GM23338 (cell line): ENCODE measurements at regions not wholly inside any gene's neighbourhood (a gene's known extent, or its start where the extent isn't known, plus 50 kb on each side); places are given as distances from the start of the nearest gene placed in this dataset.
"Not testable (repeated sequence)": the region's sequence is repeated elsewhere in the genome, so short reads cannot be mapped to it uniquely, and the experiment has no call there.

ENCODE experiments used
- ATAC-seq: fragments of 200-7000 bp; cut with Tn5 transposase; 3 replicates; pipeline ENCODE4 v1.9.1; 2020
- DNase-seq: peaks from one replicate; pipeline ENCODE4 v3.0.0-alpha.2; 2015; ENCODE audit warnings: low spot score
- H2AFZ ChIP-seq: fragments of 200-600 bp; sonication (generic); 2 replicates; pipeline ENCODE4 v1.8.0; 2016; ENCODE audit warnings: antibody characterized with exemption, mild to moderate bottlenecking, moderate library complexity
- H3F3A ChIP-seq: fragments of 200-600 bp; sonication (generic); replicated peaks from 2 replicates; pipeline ENCODE4 v1.8.0; 2017; ENCODE audit warnings: antibody characterized with exemption, mixed run types, low read depth
- H3K27ac ChIP-seq: fragments of 200-600 bp; sonication (generic); 2 replicates; pipeline ENCODE4 v1.6.1; 2016; ENCODE audit warnings: low read depth
- H3K27me3 ChIP-seq: fragments of 200-600 bp; sonication (generic); 2 replicates; pipeline ENCODE4 v1.8.0; 2016; ENCODE audit warnings: mild to moderate bottlenecking, mixed run types, moderate library complexity; ENCODE audit not compliant: insufficient read depth
- H3K36me3 ChIP-seq: fragments of 200-600 bp; sonication (generic); 2 replicates; pipeline ENCODE4 v1.8.0; 2016; ENCODE audit warnings: mild to moderate bottlenecking; ENCODE audit not compliant: insufficient read depth
- H3K4me1 ChIP-seq: fragments of 200-600 bp; sonication (generic); 2 replicates; pipeline ENCODE4 v1.8.0; 2016; ENCODE audit warnings: mild to moderate bottlenecking, moderate library complexity; ENCODE audit not compliant: insufficient read depth
- H3K4me2 ChIP-seq: fragments of 200-600 bp; sonication (generic); 2 replicates; pipeline ENCODE4 v1.7.1; 2017; ENCODE audit warnings: mixed run types
- H3K4me3 ChIP-seq: fragments of 200-600 bp; sonication (generic); 2 replicates; pipeline ENCODE4 v1.6.1; 2016; ENCODE audit warnings: mixed run types
- H3K79me2 ChIP-seq: fragments of 200-600 bp; sonication (generic); replicated peaks from 2 replicates; pipeline ENCODE4 v1.8.0; 2017; ENCODE audit warnings: mild to moderate bottlenecking; ENCODE audit not compliant: insufficient read depth
- H3K9me2 ChIP-seq: fragments of 200-600 bp; sonication (generic); 2 replicates; pipeline ENCODE4 v1.8.0; 2017; ENCODE audit not compliant: insufficient read depth
- H4K20me1 ChIP-seq: fragments of 200-600 bp; sonication (generic); replicated peaks from 2 replicates; pipeline ENCODE4 v1.8.0; 2017; ENCODE audit warnings: mild to moderate bottlenecking; ENCODE audit not compliant: insufficient read depth
- H3K27ac Mint-ChIP-seq: 2 replicates; pipeline ENCODE4 v1.8.0; 2020; ENCODE audit warnings: inconsistent platforms, mild to moderate bottlenecking, moderate library complexity, mixed read lengths
- H3K27me3 Mint-ChIP-seq: 3 replicates; pipeline ENCODE4 v1.8.0; 2022; ENCODE audit warnings: low read depth, mild to moderate bottlenecking, moderate library complexity, mixed read lengths, inconsistent platforms; ENCODE audit not compliant: insufficient read depth, poor library complexity
- H3K36me3 Mint-ChIP-seq: 3 replicates; pipeline ENCODE4 v1.8.0; 2021; ENCODE audit warnings: low read depth, mild to moderate bottlenecking, inconsistent platforms, moderate library complexity, mixed read lengths
- H3K4me1 Mint-ChIP-seq: 3 replicates; pipeline ENCODE4 v1.8.0; 2020; ENCODE audit warnings: mild to moderate bottlenecking, inconsistent platforms, mixed read lengths
- H3K4me3 Mint-ChIP-seq: 3 replicates; pipeline ENCODE4 v1.8.0; 2021; ENCODE audit warnings: moderate library complexity, mild to moderate bottlenecking, inconsistent platforms, mixed read lengths
- H3K9me3 Mint-ChIP-seq: 3 replicates; pipeline ENCODE4 v1.8.0; 2020; ENCODE audit warnings: moderate library complexity, mild to moderate bottlenecking, inconsistent platforms, mixed read lengths

- DNase-seq, H3K27me3 ChIP-seq, H3K4me2 ChIP-seq, H3K4me1 ChIP-seq, H2AFZ ChIP-seq, H3K79me2 ChIP-seq, H3K4me1 Mint-ChIP-seq, H3K9me2 ChIP-seq, H3K27ac ChIP-seq, H3K36me3 ChIP-seq, H3F3A ChIP-seq, ATAC-seq, H3K4me3 Mint-ChIP-seq, H3K27ac Mint-ChIP-seq, H4K20me1 ChIP-seq, H3K4me3 ChIP-seq: not testable (repeated sequence)
- peaks cover 25% of the 10 kb centered on the region for H3K27me3 Mint-ChIP-seq
- peaks cover 46% of the 10 kb centered on the region for H3K36me3 Mint-ChIP-seq
- H3K9me3 Mint-ChIP-seq: peaks cover 52% of the 10 kb centered on the region
These were observed 153.4 kb downstream of the CWH43 start for GRCh38 chr4:49139513-49139912.

- not testable (repeated sequence) for H3K79me2 ChIP-seq, ATAC-seq, H3K4me1 Mint-ChIP-seq, H3K4me3 ChIP-seq, H3K36me3 ChIP-seq, H3K4me3 Mint-ChIP-seq, H3K4me2 ChIP-seq, H3F3A ChIP-seq, H3K27ac Mint-ChIP-seq, H3K9me2 ChIP-seq, H3K27ac ChIP-seq, H2AFZ ChIP-seq, H3K27me3 ChIP-seq, H4K20me1 ChIP-seq, H3K4me1 ChIP-seq, DNase-seq
- peaks cover 50% of the 10 kb centered on the region for H3K36me3 Mint-ChIP-seq
- H3K9me3 Mint-ChIP-seq: peaks cover 54% of the 10 kb centered on the region
- H3K27me3 Mint-ChIP-seq: peaks cover 30% of the 10 kb centered on the region
These were observed 154.3 kb downstream of the CWH43 start for GRCh38 chr4:49140351-49140750.

GRCh38 chr4:49141955-49142354, 155.9 kb downstream of the CWH43 start:
- DNase-seq, H3K36me3 ChIP-seq, H3K27me3 ChIP-seq, H3K9me2 ChIP-seq, H3K4me1 ChIP-seq, H3K4me2 ChIP-seq, H3K79me2 ChIP-seq, H3F3A ChIP-seq, H3K27ac ChIP-seq, H3K4me3 ChIP-seq, H4K20me1 ChIP-seq, H3K27ac Mint-ChIP-seq, H3K4me1 Mint-ChIP-seq, H3K4me3 Mint-ChIP-seq, H2AFZ ChIP-seq, ATAC-seq: not testable (repeated sequence)
- Mint-ChIP-seq H3K27me3 (peaks cover 39% of the 10 kb centered on the region), H3K9me3 (peaks cover 66% of the 10 kb centered on the region), H3K36me3 (peaks cover 65% of the 10 kb centered on the region)

GRCh38 chr4:49147143-49147542, 161.1 kb downstream of the CWH43 start:
- Mint-ChIP-seq H3K36me3 (peaks cover 95% of the 10 kb centered on the region), H3K9me3 (peaks cover 96% of the 10 kb centered on the region)
- not testable (repeated sequence) for H3K4me3 ChIP-seq

GRCh38 chr4:49147596-49147995, 161.5 kb downstream of the CWH43 start:
- not testable (repeated sequence) for H3K27ac ChIP-seq, H3K27me3 ChIP-seq, H3K4me3 Mint-ChIP-seq, H3K9me2 ChIP-seq, H3K4me3 ChIP-seq, H3F3A ChIP-seq, ATAC-seq, H3K79me2 ChIP-seq, H3K4me1 ChIP-seq, H2AFZ ChIP-seq, H3K4me1 Mint-ChIP-seq, H4K20me1 ChIP-seq, H3K27ac Mint-ChIP-seq, H3K4me2 ChIP-seq
- H3K9me3 Mint-ChIP-seq: peaks cover 100% of the 10 kb centered on the region
- peaks cover 12% of the 10 kb centered on the region for H3K36me3 ChIP-seq
- H3K27me3 Mint-ChIP-seq: peaks cover 61% of the 10 kb centered on the region
- DNase-seq: peak; percentile 6
- H3K36me3 Mint-ChIP-seq: peaks cover 99% of the 10 kb centered on the region

More at GRCh38 chr4:49147143-49147542, 161.1 kb downstream of the CWH43 start:
- not testable (repeated sequence) for H3F3A ChIP-seq, H3K9me2 ChIP-seq, H3K27me3 ChIP-seq, H4K20me1 ChIP-seq, H3K4me2 ChIP-seq, H3K4me1 ChIP-seq, H3K79me2 ChIP-seq, H3K27ac Mint-ChIP-seq, H2AFZ ChIP-seq, H3K4me1 Mint-ChIP-seq, H3K4me3 Mint-ChIP-seq, H3K27ac ChIP-seq, DNase-seq
- H3K27me3 Mint-ChIP-seq: peaks cover 61% of the 10 kb centered on the region
- ATAC-seq: peak; percentile 64
- H3K36me3 ChIP-seq: peaks cover 12% of the 10 kb centered on the region

- H3K9me3 Mint-ChIP-seq: peaks cover 100% of the 10 kb centered on the region
- H3K27me3 Mint-ChIP-seq: peaks cover 62% of the 10 kb centered on the region
- DNase-seq: peak; percentile 94
These were observed 163.2 kb downstream of the CWH43 start for GRCh38 chr4:49149006-49149975.

More at GRCh38 chr4:49149006-49149975, 163.2 kb downstream of the CWH43 start:
- not testable (repeated sequence) for H3K4me1 Mint-ChIP-seq, H3K79me2 ChIP-seq, H3F3A ChIP-seq, H3K27ac ChIP-seq, H4K20me1 ChIP-seq, H3K4me3 Mint-ChIP-seq, H3K27ac Mint-ChIP-seq, H3K4me3 ChIP-seq, H3K4me2 ChIP-seq, H3K9me2 ChIP-seq, H3K4me1 ChIP-seq, H3K27me3 ChIP-seq, H2AFZ ChIP-seq
- peak; percentile 88 for ATAC-seq
- H3K36me3 Mint-ChIP-seq: peaks cover 100% of the 10 kb centered on the region
- peaks cover 12% of the 10 kb centered on the region for H3K36me3 ChIP-seq
